OCI-LY7 (cell line): ENCODE measurements at regions not wholly inside any gene's neighbourhood (a gene's known extent, or its start where the extent isn't known, plus 50 kb on each side); places are given as distances from the start of the nearest gene placed in this dataset.
A peak's percentile ranks its signal among the peaks of the same experiment; 100 is the strongest.

Experiments used
- BruUV-seq: library from RNA; stranded (reverse); fragments of 400-500 nt; replicated peaks from 2 replicates; lab custom pipeline; 2021; lab: Mats Ljungman, UMichigan
- CTCF ChIA-PET: fragments of 300-600 bp; sonication (Branson Sonifier 250); formaldehyde crosslinking; loops from one replicate; lab custom pipeline; 2022; ENCODE audit warnings: antibody characterized with exemption; ENCODE audit not compliant: unreplicated experiment; lab: Charles Lee
- POLR2A ChIA-PET: fragments of 300-600 bp; sonication (Branson Sonifier 250); formaldehyde crosslinking; loops from one replicate; lab custom pipeline; 2022; ENCODE audit warnings: antibody characterized with exemption; lab: Charles Lee
- DNase-seq: peaks from one replicate; pipeline ENCODE4 v3.0.0-alpha.2; 2015; ENCODE audit warnings: low spot score
- H2AFZ ChIP-seq: fragments of 200-600 bp; sonication (generic), shearing (Covaris generic); 2 replicates; pipeline ENCODE4 v1.6.1; 2014; ENCODE audit warnings: mild to moderate bottlenecking, antibody characterized with exemption, low read length, moderate library complexity
- H3K27ac ChIP-seq: fragments of 200-600 bp; sonication (generic); 2 replicates; pipeline ENCODE4 v1.5.1; 2014; ENCODE audit warnings: mixed run types, low read depth, mild to moderate bottlenecking, moderate library complexity, low read length, inconsistent platforms; ENCODE audit not compliant: poor library complexity, severe bottlenecking
- H3K36me3 ChIP-seq: fragments of 200-600 bp; sonication (generic); 2 replicates; pipeline ENCODE4 v1.6.1; 2014; ENCODE audit warnings: mild to moderate bottlenecking, antibody characterized with exemption, low read length, moderate library complexity, mixed read lengths; ENCODE audit not compliant: insufficient read depth
- H3K4me1 ChIP-seq: fragments of 200-600 bp; sonication (generic); 2 replicates; pipeline ENCODE4 v1.5.1; 2014; ENCODE audit warnings: mild to moderate bottlenecking, low read length; ENCODE audit not compliant: insufficient read depth, poor library complexity, severe bottlenecking
- H3K4me2 ChIP-seq: fragments of 200-600 bp; sonication (generic); 2 replicates; pipeline ENCODE4 v1.6.1; 2014; ENCODE audit warnings: mild to moderate bottlenecking, low read length
- H3K4me3 ChIP-seq: fragments of 200-600 bp; sonication (generic); 2 replicates; pipeline ENCODE4 v1.5.1; 2014; ENCODE audit warnings: mild to moderate bottlenecking, low read depth, low read length; ENCODE audit not compliant: poor library complexity, severe bottlenecking
- H3K79me2 ChIP-seq: fragments of 200-600 bp; sonication (generic); 2 replicates; pipeline ENCODE4 v1.6.1; 2016; ENCODE audit warnings: low read depth, mild to moderate bottlenecking, low read length, moderate library complexity, mixed read lengths; ENCODE audit not compliant: insufficient read depth
- H3K9me2 ChIP-seq: fragments of 200-600 bp; sonication (generic); 2 replicates; pipeline ENCODE4 v1.6.1; 2016; ENCODE audit warnings: mild to moderate bottlenecking, low read length, mixed read lengths; ENCODE audit not compliant: insufficient read depth
- H3K9me3 ChIP-seq: fragments of 200-600 bp; sonication (generic); 2 replicates; pipeline ENCODE4 v1.6.1; 2014; ENCODE audit warnings: mild to moderate bottlenecking, mixed run types, low read length, mixed read lengths
- H4K20me1 ChIP-seq: fragments of 200-600 bp; sonication (generic); 2 replicates; pipeline ENCODE4 v1.6.1; 2014; ENCODE audit warnings: mild to moderate bottlenecking, antibody characterized with exemption, low read length, moderate library complexity, mixed read lengths; ENCODE audit not compliant: insufficient read depth
- CTCF ChIP-seq: fragments of 200-600 bp; sonication (generic); conservative IDR thresholded peaks from 2 replicates; pipeline ENCODE4 v1.5.1; 2014; ENCODE audit warnings: mild to moderate bottlenecking, antibody characterized with exemption, low read length, moderate library complexity, mixed read lengths
- EZH2phosphoT487 ChIP-seq: fragments of 200-600 bp; sonication (generic); IDR thresholded peaks from 2 replicates; pipeline ENCODE4 v1.6.1; 2018; ENCODE audit warnings: low read depth, borderline replicate concordance, mild to moderate bottlenecking, mixed run types, antibody characterized with exemption, low read length, moderate library complexity, mixed read lengths
- intact Hi-C: fragments of 100-400 bp; cut with micrococcal nuclease; formaldehyde crosslinking; loops from one replicate; pipeline ENCODE4 v1.10.0; 2022; ENCODE audit not compliant: unreplicated experiment

GRCh38 chr22:22042009-22042408 lies 59.4 kb upstream of the TOP3B start:
- DNase-seq, result peak; percentile 71
- ChIA-PET POLR2A (interaction anchor here (0.9 to 9.1 kb wide), 14 partner anchors 11 to 154 kb away, joined by 3 to 262 read pairs (median 5); partner anchors contain the start of gene TOP3B), CTCF (interaction anchor here (1.3 to 3.6 kb wide), 3 partner anchors 10 to 124 kb away, joined by 5 to 41 read pairs (median 10); no protein-coding TSS in a partner anchor)
- Histone ChIP-seq H3K4me3 (peak overlapping the region; percentile 70), H3K4me1 (peaks cover 98% of the 10 kb centered on the region), H3K9me2 (no peaks in the 10 kb centered on the region), H3K36me3 (peaks cover 16% of the 10 kb centered on the region), H2AFZ (peak overlapping the region; percentile 2; the same call in 1 of the 2 replicates), H3K27ac (peak overlapping the region; percentile 84), H3K9me3 (no peaks in the 10 kb centered on the region), H3K4me2 (peak overlapping the region; percentile 93), H4K20me1 (no peaks in the 10 kb centered on the region), H3K79me2 (peaks cover 74% of the 10 kb centered on the region; the same call in 1 of the 2 replicates)
- TF ChIP-seq EZH2phosphoT487 (no peak), CTCF (no peak)
- no TSS peak for BruUV-seq
- intact Hi-C loops, result loop anchor here (2.0 to 10.0 kb wide), 3 partner anchors 125 to 893 kb away; no protein-coding TSS in a partner anchor

GRCh38 chr22:22040908-22041307 lies 58.3 kb upstream of the TOP3B start:
- H3K4me3 ChIP-seq, result no peak overlapping the region
- no peak for DNase-seq
- H3K36me3 ChIP-seq, result peaks cover 16% of the 10 kb centered on the region
- BruUV-seq, result no TSS peak
- H3K9me3 ChIP-seq, result no peaks in the 10 kb centered on the region
- peak overlapping the region; percentile 93 for H3K4me2 ChIP-seq
- POLR2A ChIA-PET, result interaction anchor here (1.2 to 9.1 kb wide), 4 partner anchors 10 to 125 kb away, joined by 4 to 262 read pairs (median 16); no protein-coding TSS in a partner anchor
- H4K20me1 ChIP-seq, result no peaks in the 10 kb centered on the region
- TF ChIP-seq CTCF (no peak), EZH2phosphoT487 (no peak)
- H3K27ac ChIP-seq, result peak overlapping the region; percentile 3
- no peak overlapping the region for H2AFZ ChIP-seq
- CTCF ChIA-PET, result interaction anchor here (3.6 kb wide), 1 partner anchor 9 kb away, joined by 41 read pairs; no protein-coding TSS in a partner anchor
- H3K4me1 ChIP-seq, result peaks cover 98% of the 10 kb centered on the region
- intact Hi-C loops, result loop anchor here (5.0 to 10.0 kb wide), 2 partner anchors 156 to 894 kb away; no protein-coding TSS in a partner anchor
- H3K9me2 ChIP-seq, result no peaks in the 10 kb centered on the region
- H3K79me2 ChIP-seq, result peaks cover 84% of the 10 kb centered on the region; the same call in 1 of the 2 replicates

GRCh38 chr22:22040472-22040871 lies 57.9 kb upstream of the TOP3B start:
- ChIA-PET POLR2A (interaction anchor here (1.4 kb wide), 1 partner anchor 124 kb away, joined by 6 read pairs; no protein-coding TSS in a partner anchor), CTCF (interaction anchor here (3.6 kb wide), 1 partner anchor 9 kb away, joined by 41 read pairs; no protein-coding TSS in a partner anchor)
- H3K27ac ChIP-seq, result peak overlapping the region; percentile 85
- TF ChIP-seq CTCF, result no peak
- peaks cover 85% of the 10 kb centered on the region; the same call in 1 of the 2 replicates for H3K79me2 ChIP-seq
- BruUV-seq, result no TSS peak
- intact Hi-C loops, result loop anchor here (5.0 to 10.0 kb wide), 2 partner anchors 157 to 894 kb away; no protein-coding TSS in a partner anchor
- no peaks in the 10 kb centered on the region for H3K9me3 ChIP-seq
- H3K4me1 ChIP-seq, result peaks cover 98% of the 10 kb centered on the region
- DNase-seq, result no peak
- H3K36me3 ChIP-seq, result peaks cover 16% of the 10 kb centered on the region
- H3K9me2 ChIP-seq, result no peaks in the 10 kb centered on the region
- H3K4me3 ChIP-seq, result no peak overlapping the region
- H2AFZ ChIP-seq, result no peak overlapping the region
- H4K20me1 ChIP-seq, result no peaks in the 10 kb centered on the region
- peak overlapping the region; percentile 93 for H3K4me2 ChIP-seq
